ENCODE measurements at regions not wholly inside any gene's neighbourhood (a gene's known extent, or its start where the extent isn't known, plus 50 kb on each side); places are given as distances from the start of the nearest gene placed in this dataset.

- Histone ChIP-seq H3K4me1 (no peaks in the 10 kb centered on the region), H3K9me3 (no peaks in the 10 kb centered on the region), H3K4me3 (no peak overlapping the region), H3K36me3 (no peaks in the 10 kb centered on the region), H3K27ac (no peak overlapping the region), H3K27me3 (no peaks in the 10 kb centered on the region)
- TF ChIP-seq, protein P1, sequence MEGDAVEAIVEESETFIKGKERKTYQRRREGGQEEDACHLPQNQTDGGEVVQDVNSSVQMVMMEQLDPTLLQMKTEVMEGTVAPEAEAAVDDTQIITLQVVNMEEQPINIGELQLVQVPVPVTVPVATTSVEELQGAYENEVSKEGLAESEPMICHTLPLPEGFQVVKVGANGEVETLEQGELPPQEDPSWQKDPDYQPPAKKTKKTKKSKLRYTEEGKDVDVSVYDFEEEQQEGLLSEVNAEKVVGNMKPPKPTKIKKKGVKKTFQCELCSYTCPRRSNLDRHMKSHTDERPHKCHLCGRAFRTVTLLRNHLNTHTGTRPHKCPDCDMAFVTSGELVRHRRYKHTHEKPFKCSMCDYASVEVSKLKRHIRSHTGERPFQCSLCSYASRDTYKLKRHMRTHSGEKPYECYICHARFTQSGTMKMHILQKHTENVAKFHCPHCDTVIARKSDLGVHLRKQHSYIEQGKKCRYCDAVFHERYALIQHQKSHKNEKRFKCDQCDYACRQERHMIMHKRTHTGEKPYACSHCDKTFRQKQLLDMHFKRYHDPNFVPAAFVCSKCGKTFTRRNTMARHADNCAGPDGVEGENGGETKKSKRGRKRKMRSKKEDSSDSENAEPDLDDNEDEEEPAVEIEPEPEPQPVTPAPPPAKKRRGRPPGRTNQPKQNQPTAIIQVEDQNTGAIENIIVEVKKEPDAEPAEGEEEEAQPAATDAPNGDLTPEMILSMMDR (IDR thresholded peaks at IDR 0.05) = no peak
- no peak for DNase-seq (ENCODE audit: low spot score in 2 of 2)
- intact Hi-C loops (cut with DNase I) = no loop called here
These were observed 1126.1 kb upstream of the LRRN3 start for GRCh38 chr7:109964780-109965179.

- H3K9me3 ChIP-seq = no peaks in the 10 kb centered on the region
- H3K27ac ChIP-seq = no peak overlapping the region
- H3K4me1 ChIP-seq = no peaks in the 10 kb centered on the region
- intact Hi-C loops (cut with DNase I) = no loop called here
- TF ChIP-seq, protein P1 (IDR thresholded peaks at IDR 0.05) = no peak
- H3K27me3 ChIP-seq = no peaks in the 10 kb centered on the region
- H3K4me3 ChIP-seq = no peak overlapping the region
- no peaks in the 10 kb centered on the region for H3K36me3 ChIP-seq
- DNase-seq (ENCODE audit: low spot score in 2 of 2) = no peak
These were observed 1123.5 kb upstream of the LRRN3 start for GRCh38 chr7:109967406-109967805.

- Histone ChIP-seq H3K4me3 (no peak overlapping the region), H3K9me3 (no peaks in the 10 kb centered on the region), H3K27ac (no peak overlapping the region), H3K36me3 (no peaks in the 10 kb centered on the region), H3K4me1 (no peaks in the 10 kb centered on the region), H3K27me3 (no peaks in the 10 kb centered on the region)
- intact Hi-C loops (cut with DNase I) = no loop called here
- TF ChIP-seq, protein P1 (IDR thresholded peaks at IDR 0.05) = no peak
- DNase-seq (ENCODE audit: low spot score in 2 of 2) = no peak
These were observed 1107.3 kb upstream of the LRRN3 start for GRCh38 chr7:109983618-109984017.

GRCh38 chr7:109984729-109985128 is 1106.2 kb upstream of the LRRN3 start:
- no peaks in the 10 kb centered on the region for H3K9me3 ChIP-seq
- H3K27ac ChIP-seq = no peak overlapping the region
- intact Hi-C loops (cut with DNase I) = no loop called here
- DNase-seq (ENCODE audit: low spot score in 2 of 2) = no peak
- H3K36me3 ChIP-seq = no peaks in the 10 kb centered on the region
- no peaks in the 10 kb centered on the region for H3K27me3 ChIP-seq
- no peak overlapping the region for H3K4me3 ChIP-seq
- TF ChIP-seq, protein P1 (IDR thresholded peaks at IDR 0.05) = no peak
- H3K4me1 ChIP-seq = no peaks in the 10 kb centered on the region

- H3K4me1 ChIP-seq = no peaks in the 10 kb centered on the region
- no peaks in the 10 kb centered on the region for H3K9me3 ChIP-seq
- no peaks in the 10 kb centered on the region for H3K36me3 ChIP-seq
- no peaks in the 10 kb centered on the region for H3K27me3 ChIP-seq
- TF ChIP-seq, protein P1 (IDR thresholded peaks at IDR 0.05) = no peak
- no peak for DNase-seq (ENCODE audit: low spot score in 2 of 2)
- no peak overlapping the region for H3K4me3 ChIP-seq
- intact Hi-C loops (cut with DNase I) = no loop called here
- no peak overlapping the region for H3K27ac ChIP-seq
These were observed 1104.2 kb upstream of the LRRN3 start for GRCh38 chr7:109986701-109987100.

- H3K9me3 ChIP-seq = no peaks in the 10 kb centered on the region
These were observed 1094.5 kb upstream of the LRRN3 start for GRCh38 chr7:109996411-109996810.

More at GRCh38 chr7:109996411-109996810, 1094.5 kb upstream of the LRRN3 start:
- H3K4me1 ChIP-seq = no peaks in the 10 kb centered on the region
- TF ChIP-seq, protein P1 (IDR thresholded peaks at IDR 0.05) = no peak
- no peaks in the 10 kb centered on the region for H3K36me3 ChIP-seq
- H3K27me3 ChIP-seq = no peaks in the 10 kb centered on the region
- intact Hi-C loops (cut with DNase I) = no loop called here
- H3K27ac ChIP-seq = no peak overlapping the region
- DNase-seq (ENCODE audit: low spot score in 2 of 2) = no peak
- no peak overlapping the region for H3K4me3 ChIP-seq

Data from ascending aorta (tissue), 2 donors.